ENCODE measurements at regions not wholly inside any gene's neighbourhood (a gene's known extent, or its start where the extent isn't known, plus 50 kb on each side); places are given as distances from the start of the nearest gene placed in this dataset.

- no peak for DNase-seq
Measured at GRCh38 chr2:129667577-129667976, 311.9 kb upstream of the RAB6C start.

GRCh38 chr2:129672521-129672920, 306.9 kb upstream of the RAB6C start:
- no peak for DNase-seq

GRCh38 chr2:129673234-129673633, 306.2 kb upstream of the RAB6C start:
- DNase-seq, result no peak

GRCh38 chr2:129673847-129674711, 305.4 kb upstream of the RAB6C start:
- DNase-seq, result no peak

- DNase-seq, result no peak
Measured at GRCh38 chr2:129678751-129679150, 300.7 kb upstream of the RAB6C start.

- DNase-seq, result no peak
Measured at GRCh38 chr2:129681788-129682187, 297.7 kb upstream of the RAB6C start.

GRCh38 chr2:129689653-129690448, 289.6 kb upstream of the RAB6C start:
- no peak for DNase-seq

- DNase-seq, result no peak
Measured at GRCh38 chr2:129695496-129695895, 284.0 kb upstream of the RAB6C start.

- no peak for DNase-seq
Measured at GRCh38 chr2:129698593-129698992, 280.9 kb upstream of the RAB6C start.

GRCh38 chr2:129699781-129700573, 279.5 kb upstream of the RAB6C start:
- DNase-seq, result no peak

- no peak for DNase-seq
Measured at GRCh38 chr2:129702416-129703176, 276.9 kb upstream of the RAB6C start.

GRCh38 chr2:129705085-129705484, 274.4 kb upstream of the RAB6C start:
- no peak for DNase-seq

GRCh38 chr2:129707800-129708199, 271.7 kb upstream of the RAB6C start:
- DNase-seq, result no peak

GRCh38 chr2:129708221-129708967, 271.1 kb upstream of the RAB6C start:
- DNase-seq, result no peak

GRCh38 chr2:129709001-129709955, 270.2 kb upstream of the RAB6C start:
- DNase-seq, result no peak

GRCh38 chr2:129709956-129710598, 269.4 kb upstream of the RAB6C start:
- DNase-seq, result no peak

- DNase-seq, result no peak
Measured at GRCh38 chr2:129710670-129711495, 268.6 kb upstream of the RAB6C start.

- no peak for DNase-seq
Measured at GRCh38 chr2:129711816-129712675, 267.4 kb upstream of the RAB6C start.

Data from CD4-positive, alpha-beta T cell treated with Interleukin-12 subunit alpha and Interleukin-12 subunit beta, for 1 hour (primary cell).